GM18499 (cell line): ENCODE measurements at regions not wholly inside any gene's neighbourhood (a gene's known extent, or its start where the extent isn't known, plus 50 kb on each side); places are given as distances from the start of the nearest gene placed in this dataset.

Experiments
- ATAC-seq: cut with Tn5 transposase; IDR thresholded peaks from one replicate; pipeline ENCODE4 v1.9.1; 2021; ENCODE audit warnings: moderate number of reproducible peaks; ENCODE audit not compliant: insufficient read depth, unreplicated experiment

DNA sequence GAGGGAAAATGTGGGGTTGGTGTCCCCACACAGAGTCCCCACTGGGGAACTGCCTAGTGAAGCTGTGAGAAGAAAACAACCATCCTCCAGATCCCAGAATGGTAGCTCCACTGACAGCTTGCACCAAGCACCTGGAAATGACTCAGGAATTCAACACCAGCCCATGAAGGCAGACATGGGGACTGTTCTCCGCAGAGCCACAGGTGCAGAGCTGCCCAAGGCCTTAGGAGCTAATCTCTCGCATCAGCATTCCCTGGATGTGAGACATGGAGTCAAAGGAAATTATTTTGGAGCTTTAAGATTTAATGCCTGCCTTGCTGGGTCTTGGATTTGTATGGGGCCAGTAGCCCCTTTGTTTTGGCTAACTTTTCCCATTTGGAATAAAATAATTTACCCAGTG is 367.9 kb downstream of the FAM133A start:
- ATAC-seq, result no peak

DNA sequence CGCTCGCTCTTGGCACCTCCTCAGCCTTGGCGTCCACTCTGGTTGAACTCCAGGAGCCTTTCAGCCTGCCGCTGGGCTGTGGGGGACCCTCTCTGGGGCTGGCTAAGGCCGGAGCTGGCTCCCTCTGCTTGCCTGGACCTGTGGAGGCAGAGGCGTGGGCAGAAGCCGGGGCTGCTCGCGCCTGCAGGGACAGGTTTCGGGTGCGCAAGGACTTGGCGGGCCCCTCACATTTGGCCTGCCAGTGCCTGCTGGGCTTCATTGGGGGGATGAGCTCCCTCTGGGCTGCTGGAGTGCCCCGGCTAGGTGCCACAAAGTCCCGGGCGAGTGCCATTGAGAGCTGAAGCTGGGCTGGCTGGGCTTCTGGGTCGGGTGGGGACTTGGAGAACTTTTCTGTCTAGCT is 371.7 kb downstream of the FAM133A start:
- no peak for ATAC-seq

DNA sequence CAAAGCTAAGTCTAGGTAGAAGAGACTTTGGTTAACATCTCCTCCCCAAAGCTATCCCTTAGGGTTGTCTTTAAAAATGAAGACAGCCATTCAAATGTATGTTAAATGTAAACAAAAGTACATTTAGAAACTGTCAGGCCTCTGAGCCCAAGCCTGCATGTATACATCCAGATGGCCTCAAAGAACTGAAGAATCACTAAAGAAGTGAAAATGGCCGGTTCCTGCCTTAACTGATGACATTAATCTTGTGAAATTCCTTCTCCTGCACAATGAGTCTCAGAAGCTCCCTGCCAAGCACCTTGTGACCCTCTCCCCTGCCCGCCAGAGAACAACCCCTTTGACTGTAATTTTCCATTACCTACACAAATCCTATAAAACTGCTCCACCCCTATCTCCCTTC is 377.9 kb downstream of the FAM133A start:
- ATAC-seq, result no peak

DNA sequence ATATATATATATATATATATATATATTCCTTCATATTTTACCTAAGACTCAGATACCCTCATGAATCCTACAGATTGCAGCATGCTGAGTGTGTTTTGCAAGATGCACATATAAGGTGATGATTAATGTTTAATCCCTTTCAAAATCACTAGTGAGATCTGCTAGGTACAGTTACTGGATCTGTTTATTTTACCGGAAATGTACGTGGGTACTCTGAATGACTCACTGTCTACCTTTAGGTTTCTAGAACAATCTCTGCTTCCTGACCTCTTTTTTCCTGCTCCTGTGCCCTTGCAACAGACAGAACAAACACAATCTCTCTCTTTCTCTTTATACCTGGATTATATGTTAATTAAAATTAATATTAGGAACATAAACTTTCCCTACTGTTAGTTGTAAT is 379.6 kb downstream of the FAM133A start:
- ATAC-seq, result no peak

DNA sequence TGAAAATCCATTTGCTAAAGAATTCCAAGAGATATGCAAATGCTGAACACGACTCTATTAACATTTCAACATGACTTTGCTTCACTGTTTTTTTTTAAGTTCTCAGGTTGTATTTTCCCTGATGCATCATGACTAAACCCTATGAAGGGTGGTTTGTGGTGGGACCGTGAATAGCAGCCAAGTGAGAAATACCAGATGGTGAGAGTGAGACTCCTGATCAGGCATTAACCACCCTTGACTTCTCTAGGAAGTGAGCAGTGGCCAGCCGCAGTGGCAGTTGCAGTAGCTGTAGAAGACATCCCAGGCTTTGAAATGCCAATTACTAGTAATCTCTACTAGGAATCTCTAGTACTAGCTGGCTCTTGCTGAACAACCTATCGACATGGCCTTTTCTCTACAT is 383.4 kb downstream of the FAM133A start:
- ATAC-seq, result no peak

DNA sequence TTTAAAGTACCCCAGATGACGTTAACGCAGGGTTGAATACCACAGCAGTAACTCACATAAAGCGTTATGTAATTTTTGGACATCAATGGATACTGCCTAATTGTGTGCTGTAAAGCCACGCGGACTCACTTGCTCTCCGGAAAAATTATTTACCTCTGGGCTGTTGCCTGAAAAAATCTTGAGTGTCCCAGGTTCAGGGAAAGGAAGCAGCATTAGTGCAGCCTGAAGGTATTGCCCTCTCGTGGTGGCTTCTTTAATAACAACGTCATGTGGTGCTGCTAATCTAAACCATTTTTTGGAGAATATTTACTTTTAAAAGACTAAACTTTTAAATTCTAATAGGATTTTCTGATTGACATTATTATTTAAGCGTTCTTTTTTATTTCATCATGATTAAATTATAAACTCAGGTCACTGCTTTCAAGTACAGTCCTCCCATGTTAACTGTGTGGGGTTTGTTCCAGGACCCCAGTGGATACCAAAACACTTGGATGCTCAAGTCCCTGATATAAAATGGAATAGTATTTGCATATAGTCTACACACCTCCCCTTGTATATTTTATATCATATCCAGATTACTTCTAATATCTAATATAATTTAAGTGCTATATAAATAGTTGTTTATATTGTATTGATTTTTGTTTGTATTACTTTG is 384.8 kb downstream of the FAM133A start:
- ATAC-seq, result no peak

DNA sequence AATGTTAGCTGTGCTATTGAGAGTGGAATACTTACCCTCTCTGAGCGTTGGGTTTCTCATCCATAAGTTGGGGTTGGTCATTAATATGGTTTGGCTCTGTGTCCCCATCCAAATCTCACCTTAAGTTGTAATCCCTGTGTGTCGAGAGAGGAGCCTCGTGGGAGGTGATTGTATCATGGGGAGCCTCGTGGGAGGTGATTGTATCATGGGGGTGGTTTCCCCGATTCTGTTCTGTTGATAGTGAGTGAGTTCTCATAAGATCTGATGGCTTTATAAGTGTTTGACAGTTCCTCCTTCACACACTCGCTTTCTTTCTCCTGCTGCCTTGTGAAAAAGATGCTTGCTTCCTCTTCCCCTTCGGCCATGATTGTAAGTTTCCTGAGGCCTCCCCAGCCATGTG is 391.1 kb downstream of the FAM133A start:
- no peak for ATAC-seq

DNA sequence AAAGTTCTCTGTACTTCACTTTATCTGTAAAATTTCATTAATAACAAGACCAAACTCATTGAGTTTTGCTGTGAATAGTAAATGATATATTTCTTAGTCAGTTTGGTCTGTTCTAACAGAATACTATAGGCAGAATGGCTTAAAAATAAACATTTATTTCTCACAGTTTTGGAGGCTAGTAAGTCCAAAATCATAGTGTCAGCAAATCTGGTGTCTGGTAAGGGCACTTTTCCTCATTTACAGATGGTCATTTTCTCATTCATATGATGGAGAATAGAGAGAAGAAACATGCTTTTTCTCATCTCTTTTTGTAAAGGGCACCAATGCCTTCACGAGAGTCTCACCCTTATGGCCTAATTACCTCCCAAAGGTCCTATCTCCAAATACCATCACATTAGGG is 415.1 kb downstream of the FAM133A start:
- no peak for ATAC-seq

DNA sequence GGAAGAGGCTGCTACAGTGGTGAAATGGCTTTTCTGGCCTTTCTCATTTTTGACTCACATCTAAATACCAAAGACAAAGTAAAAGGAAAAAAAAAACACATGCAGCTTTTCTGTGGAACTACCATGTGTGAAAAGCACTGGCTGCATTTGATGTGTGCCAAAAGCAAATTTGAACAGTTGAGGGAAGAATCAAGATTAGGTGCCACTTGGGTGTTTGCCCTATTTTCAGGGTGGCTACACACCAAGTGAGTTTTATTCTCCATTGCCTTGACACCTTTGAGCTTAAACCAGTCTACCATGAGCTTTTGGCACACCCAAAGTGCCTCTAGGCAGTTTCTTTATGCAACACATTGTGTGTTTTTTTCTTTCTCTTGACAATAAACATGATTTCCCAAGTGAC is 423.9 kb downstream of the FAM133A start:
- ATAC-seq, result no peak

DNA sequence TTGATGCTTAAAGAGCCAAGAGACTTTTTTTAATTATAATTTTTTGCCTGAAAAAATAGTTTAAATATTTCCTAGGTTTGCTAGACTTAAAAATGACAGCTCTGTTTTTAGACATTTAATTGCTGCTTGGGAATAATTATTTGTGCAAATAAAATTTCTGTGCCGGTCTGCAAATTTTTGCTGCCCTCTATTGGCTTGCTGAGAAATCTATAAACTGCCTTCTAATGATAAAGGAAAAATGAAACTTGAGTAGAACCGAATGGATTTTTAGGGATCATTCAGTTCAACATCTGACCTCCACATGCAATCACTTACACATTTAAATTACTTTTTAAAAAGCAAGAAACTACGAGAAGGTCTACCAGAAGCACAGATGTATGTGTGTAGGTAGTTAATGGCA is 434.0 kb downstream of the FAM133A start:
- no peak for ATAC-seq

DNA sequence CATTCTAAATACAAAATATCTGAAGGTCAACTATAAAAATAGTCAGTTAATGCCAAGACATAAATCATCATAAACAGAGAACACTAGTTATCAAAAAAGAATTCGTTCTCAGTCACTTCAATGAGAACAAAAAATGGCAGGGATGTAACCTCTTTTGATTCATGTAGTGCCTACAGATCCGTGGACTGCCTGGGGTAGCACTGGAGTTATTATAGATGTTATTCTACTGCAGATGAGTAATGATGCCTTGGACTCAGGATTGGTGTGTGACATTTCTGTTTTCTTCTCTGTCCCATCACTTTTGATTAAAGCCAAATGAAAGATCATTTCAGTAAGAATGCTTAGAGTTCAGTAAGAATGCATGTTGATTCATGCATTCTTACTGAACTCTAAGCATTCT is 440.4 kb downstream of the FAM133A start:
- ATAC-seq, result no peak

DNA sequence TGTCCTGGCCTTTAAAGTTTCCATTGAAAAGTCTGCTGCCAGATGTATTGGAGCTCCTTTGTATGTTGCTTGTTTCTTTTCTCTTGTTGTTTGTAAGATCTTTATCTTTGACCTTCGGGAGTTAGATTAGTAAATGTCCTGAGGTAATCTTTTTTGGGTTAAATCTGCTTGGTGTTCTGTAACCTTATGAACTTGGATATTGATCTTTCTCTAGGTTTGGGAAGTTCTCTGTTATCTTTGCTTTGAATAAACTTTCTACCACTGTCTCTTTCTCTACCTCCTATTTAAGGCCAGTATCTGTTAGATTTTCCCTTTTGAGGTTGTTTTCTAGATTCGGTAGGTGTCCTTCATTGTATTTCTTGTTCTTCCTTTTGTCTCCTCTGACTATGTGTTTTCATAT is 447.8 kb downstream of the FAM133A start:
- no peak for ATAC-seq

DNA sequence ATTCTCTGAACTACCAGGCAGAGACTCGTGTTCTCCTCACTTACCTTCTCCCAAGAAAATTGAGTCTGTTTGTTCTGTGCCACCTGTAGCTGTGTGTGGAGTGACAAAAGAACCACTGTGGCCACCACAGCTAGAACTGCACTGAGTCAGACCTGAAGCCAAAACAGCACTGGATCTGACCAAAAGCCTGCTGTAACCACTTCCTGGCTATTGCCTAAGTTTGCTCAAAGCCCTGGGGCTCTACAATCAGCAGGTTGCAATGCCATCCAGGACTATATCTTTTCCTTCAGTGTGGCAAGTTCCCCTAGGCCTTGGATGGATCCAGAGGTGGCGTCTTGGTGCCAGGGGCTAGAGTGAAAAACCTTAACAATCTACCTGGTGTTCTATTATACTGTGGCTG is 449.1 kb downstream of the FAM133A start:
- no peak for ATAC-seq

DNA sequence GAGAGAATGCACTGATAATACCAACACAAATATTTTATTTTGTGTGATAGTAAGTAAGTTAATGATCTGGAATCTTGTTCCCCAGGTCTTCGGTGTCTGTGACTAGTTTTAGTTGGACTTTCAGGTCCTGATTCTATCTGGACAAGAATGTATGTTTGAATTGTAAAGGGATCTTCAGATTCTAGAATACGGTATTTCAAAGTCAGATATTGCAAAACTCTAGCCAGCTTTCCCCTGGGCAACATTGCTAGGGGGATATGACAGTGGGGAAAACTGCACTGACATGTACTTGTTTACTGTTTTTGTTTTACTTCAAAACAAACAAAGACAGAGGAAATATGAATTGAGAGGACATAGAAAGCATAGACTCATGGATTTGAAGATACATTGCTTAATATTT is 489.0 kb downstream of the FAM133A start:
- ATAC-seq, result no peak

DNA sequence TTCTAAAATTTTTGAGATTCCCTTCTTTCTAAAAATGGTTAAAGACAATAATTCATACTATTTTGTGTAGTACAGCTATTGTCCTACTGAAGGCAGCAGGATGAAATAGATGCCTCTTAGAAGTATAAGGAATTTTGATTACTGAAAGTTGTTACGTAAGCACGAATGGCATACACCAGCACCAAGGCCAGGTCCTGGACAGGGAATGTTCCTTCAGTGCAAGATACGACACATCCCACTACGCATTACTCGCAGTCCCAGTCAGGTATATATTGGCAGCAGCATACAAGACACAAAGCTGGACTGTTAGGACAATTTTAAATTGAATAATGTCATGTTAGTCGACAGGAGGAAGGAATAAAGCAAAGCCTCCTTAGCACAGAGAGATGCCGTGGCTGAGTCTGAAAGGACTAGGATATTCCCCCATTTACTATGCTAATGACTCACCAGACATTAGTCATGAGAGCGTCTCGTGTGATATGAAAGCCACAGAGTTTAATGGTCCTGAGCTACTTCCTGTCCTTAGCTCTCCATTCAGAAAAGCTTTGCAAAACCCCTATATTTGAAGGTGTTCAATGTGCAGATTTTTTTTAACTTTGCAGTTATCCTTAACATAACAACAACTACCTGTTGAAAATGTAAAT is 504.3 kb downstream of the FAM133A start:
- ATAC-seq, result no peak

DNA sequence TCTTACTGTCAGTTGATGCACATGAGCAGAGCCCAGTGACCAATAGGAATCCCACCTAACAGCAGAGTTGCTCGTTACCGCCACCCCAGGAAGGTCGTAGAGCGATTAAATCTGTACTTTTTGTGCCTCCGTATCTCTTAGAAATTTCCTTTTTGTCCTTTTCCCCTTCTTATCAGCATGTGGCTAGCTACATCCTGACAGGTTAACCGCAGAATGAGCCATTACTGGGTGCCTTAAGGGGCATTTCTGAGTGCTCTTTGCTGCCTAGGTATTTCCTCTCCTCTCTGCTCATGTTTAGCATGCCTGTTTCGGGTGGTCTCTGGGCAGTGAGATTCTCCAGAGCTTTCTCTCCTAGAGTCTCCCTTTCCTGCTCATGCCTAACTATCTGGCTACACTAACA is 530.5 kb downstream of the FAM133A start:
- no peak for ATAC-seq

DNA sequence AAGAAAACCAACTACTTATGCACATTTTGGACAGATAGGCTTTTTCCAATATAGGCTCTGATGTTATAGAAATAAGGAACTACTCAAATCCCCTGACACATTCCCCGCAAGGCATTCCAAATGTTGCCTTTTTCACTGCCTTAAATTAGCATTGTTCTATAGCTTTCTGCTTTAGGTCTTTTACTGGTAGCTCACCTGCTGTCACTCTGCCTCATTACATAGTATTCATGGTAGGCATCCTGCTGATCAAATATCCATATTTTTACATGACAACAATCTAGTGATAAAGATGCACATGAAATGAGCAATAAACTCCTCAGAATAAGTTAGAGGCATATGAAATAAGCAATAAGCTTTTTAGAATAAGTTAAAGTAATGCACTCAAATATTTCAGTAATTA is 542.7 kb downstream of the FAM133A start:
- no peak for ATAC-seq

DNA sequence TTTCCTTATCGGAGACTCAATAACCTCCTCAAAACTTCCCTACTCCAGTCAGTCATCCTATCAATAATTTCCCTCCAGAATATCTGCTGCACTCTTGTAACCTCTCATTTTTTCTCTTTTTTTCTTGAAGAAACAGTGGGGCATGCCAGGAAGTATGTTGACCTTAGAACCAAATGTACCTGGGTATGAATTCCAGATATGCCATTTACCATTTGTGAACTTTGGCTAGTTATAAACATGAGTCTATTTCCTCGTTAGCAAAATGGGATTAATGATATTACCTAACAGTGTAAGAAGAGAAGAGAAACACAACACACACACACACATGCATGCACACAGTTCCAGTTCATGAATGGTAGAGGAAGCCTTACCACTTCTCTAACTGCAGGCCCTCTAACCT is 578.2 kb downstream of the FAM133A start:
- no peak for ATAC-seq

DNA sequence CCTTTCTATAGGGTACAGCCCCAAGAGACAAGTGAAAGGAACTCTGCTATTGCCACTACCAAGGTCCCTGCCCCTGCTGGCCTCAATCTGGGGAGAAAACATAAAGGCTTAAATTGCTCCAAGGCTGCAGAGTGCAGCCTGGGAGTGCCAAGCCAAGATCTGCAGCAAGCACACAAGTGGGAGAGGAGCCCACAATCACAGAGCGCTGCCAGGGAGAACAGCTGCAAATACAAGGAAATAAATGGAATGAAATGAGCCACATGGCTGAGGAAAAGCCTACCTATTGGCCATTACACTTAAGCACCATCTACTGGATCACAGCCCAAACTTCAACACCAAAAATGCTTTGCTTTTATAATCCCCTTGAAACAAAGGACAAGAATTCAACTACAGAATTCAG is 582.4 kb downstream of the FAM133A start:
- no peak for ATAC-seq

DNA sequence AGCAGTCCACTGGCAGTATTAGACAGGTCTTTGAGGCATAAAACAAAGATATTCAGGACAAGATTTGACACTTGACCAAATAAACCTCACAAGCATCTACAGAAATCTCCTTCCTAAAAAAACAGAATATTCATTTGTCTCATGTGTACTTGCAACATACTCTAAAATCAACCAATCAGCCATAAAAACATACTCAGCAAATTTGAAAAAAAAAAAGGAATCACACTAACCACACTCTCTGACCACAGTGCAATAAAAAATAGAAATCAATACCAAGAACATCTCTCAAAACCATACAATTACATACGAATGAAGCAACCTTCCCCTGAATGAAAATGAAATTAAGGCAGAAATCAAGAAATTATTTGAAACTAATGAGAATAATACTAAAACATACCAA is 591.3 kb downstream of the FAM133A start:
- no peak for ATAC-seq

DNA sequence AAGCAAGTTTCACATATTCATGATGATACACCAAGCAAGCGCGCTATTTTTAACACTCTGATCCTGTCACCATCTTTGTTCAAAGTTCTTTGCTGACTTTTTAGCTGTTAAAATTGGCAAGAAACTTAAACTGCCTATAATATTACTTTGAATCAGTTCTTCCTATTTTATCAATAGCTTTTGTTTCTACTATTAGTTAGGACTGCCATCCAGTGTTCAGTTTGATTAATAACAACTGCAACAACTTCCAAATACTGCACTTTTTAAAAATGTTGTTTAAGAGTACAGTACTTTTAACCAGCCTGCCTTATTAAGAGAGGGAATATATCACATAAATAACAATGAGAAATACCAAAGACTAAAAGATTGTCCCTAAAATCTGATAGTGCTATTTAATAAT is 614.3 kb downstream of the FAM133A start:
- ATAC-seq, result no peak

DNA sequence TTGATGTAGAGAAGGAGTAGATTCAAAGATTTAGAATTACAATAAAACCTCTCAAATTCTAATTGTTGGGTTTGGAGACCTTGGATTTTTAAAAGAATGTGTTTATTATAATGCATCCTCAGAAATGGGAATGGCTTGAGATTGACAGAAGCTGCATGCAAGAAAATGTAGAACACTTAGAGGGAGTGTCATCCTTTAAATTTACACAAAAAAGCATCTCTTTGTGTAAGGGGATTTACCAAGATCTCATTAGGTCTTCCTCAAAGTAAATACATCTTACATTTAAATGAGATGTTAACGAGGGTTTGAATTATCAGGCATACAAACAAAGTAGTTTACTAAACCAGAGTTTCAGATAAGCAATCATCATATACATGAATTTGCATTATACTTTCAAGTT is 615.0 kb downstream of the FAM133A start:
- no peak for ATAC-seq

DNA sequence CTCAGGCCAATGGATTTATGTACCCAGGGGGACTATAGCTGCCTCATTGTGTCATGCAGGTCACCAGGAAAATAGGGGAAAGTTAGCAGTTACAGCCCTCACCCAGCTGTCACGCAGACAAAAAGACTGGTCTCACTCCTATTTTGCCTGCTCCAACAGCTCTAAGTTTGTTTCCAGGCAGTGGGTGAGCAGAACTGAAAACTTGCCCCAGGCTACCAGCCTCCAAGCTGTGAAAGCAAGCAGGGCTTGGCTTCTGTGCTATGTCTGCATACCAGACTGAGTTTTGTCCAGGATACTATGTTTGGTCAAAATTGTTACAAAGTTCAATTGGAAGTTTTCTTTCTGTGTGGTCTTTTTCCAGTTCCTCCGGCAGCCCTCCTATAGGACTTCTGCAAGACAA is 628.4 kb downstream of the FAM133A start:
- ATAC-seq, result no peak
